ENCODE measurements at regions not wholly inside any gene's neighbourhood (a gene's known extent, or its start where the extent isn't known, plus 50 kb on each side); places are given as distances from the start of the nearest gene placed in this dataset.

GRCh38 chr1:2860476-2861142 is 59.1 kb upstream of the TTC34 start:
- TF ChIP-seq CTCF (conservative IDR thresholded peaks at IDR 0.05), result no peak
- TF ChIP-seq EZH2 (IDR thresholded peaks at IDR 0.05; ENCODE audit: low read depth), result no peak

Measured in PC-9 (cell line).